T-cell (primary cell): ENCODE measurements at regions not wholly inside any gene's neighbourhood (a gene's known extent, or its start where the extent isn't known, plus 50 kb on each side); places are given as distances from the start of the nearest gene placed in this dataset.

Experiments used
- ATAC-seq, 4 experiments: fragments of 200-7000 bp in 3 of 4; fragments of 150-1000 bp in 1 of 4; cut with Tn5 transposase; replicated peaks in 1 of 4; 1 replicate in 3 of 4; 2 replicates in 1 of 4; pipeline ENCODE4 v1.10.0; 2021; ENCODE audit warnings: moderate library complexity in 3 of 4, mild to moderate bottlenecking in 2 of 4, moderate number of reproducible peaks in 1 of 4
- CTCF ChIA-PET, 2 donors: fragments of 300-600 bp; sonication (Branson Sonifier 250); formaldehyde crosslinking; loops; one replicate each; lab custom pipeline; 2022; ENCODE audit warnings: antibody characterized with exemption in 2 of 2; lab: Charles Lee
- POLR2A ChIA-PET, 2 donors: fragments of 300-600 bp; sonication (Branson Sonifier 250); formaldehyde crosslinking; loops; one replicate each; lab custom pipeline; 2022; ENCODE audit warnings: antibody characterized with exemption in 2 of 2; lab: Charles Lee
- DNase-seq, 35 experiments: peaks; one replicate each; pipeline versions ENCODE4 v3.0.0 to v3.0.0-alpha.2; 2013 to 2023
- H3K27ac ChIP-seq: one replicate; pipeline ENCODE4 v1.5.1; 2013; ENCODE audit warnings: low read length
- H3K27me3 ChIP-seq, 2 experiments: replicated peaks in 1 of 2; 1 replicate in 1 of 2; 2 replicates in 1 of 2; pipeline versions ENCODE4 v1.6.1 to v1.7.0; 2013; ENCODE audit warnings: low read length in 1 of 2, mixed read lengths in 1 of 2; ENCODE audit not compliant: control insufficient read depth in 2 of 2, insufficient read depth in 2 of 2; ENCODE audit errors: extremely low read depth in 1 of 2
- H3K36me3 ChIP-seq, 2 donors: 1 replicate in 1 of 2; 2 replicates in 1 of 2; pipeline versions ENCODE4 v1.6.1 to v1.7.0; 2013; ENCODE audit warnings: low read length in 1 of 2; ENCODE audit not compliant: control insufficient read depth in 2 of 2, insufficient read depth in 1 of 2; ENCODE audit errors: extremely low read depth in 1 of 2
- H3K4me1 ChIP-seq, 2 experiments: 1 replicate in 1 of 2; 2 replicates in 1 of 2; pipeline versions ENCODE4 v1.6.1 to v1.7.0; 2013; ENCODE audit warnings: low read length in 2 of 2, mixed read lengths in 1 of 2; ENCODE audit not compliant: insufficient read depth in 2 of 2, control insufficient read depth in 1 of 2; ENCODE audit errors: extremely low read depth in 1 of 2
- H3K4me3 ChIP-seq, 2 donors: 1 replicate in 1 of 2; 2 replicates in 1 of 2; pipeline versions ENCODE4 v1.5.1 to v1.7.0; 2013; ENCODE audit warnings: mild to moderate bottlenecking in 2 of 2, low read length in 1 of 2, moderate library complexity in 1 of 2; ENCODE audit not compliant: control insufficient read depth in 1 of 2; ENCODE audit errors: extremely low read depth in 1 of 2
- H3K9me3 ChIP-seq: 2 replicates; pipeline ENCODE4 v1.7.0; 2013
- H3K27ac Mint-ChIP-seq, 2 donors: one replicate each; pipeline ENCODE4 v1.8.0; 2020 to 2021; ENCODE audit warnings: mild to moderate bottlenecking in 2 of 2, mixed read lengths in 2 of 2
- H3K27me3 Mint-ChIP-seq, 2 donors: one replicate each; pipeline ENCODE4 v1.8.0; 2021 to 2022; ENCODE audit warnings: mixed read lengths in 2 of 2
- H3K36me3 Mint-ChIP-seq: one replicate; pipeline ENCODE4 v1.8.0; 2021; ENCODE audit warnings: mixed read lengths
- H3K4me1 Mint-ChIP-seq, 3 donors: one replicate each; pipeline ENCODE4 v1.8.0; 2020 to 2022; ENCODE audit warnings: mixed read lengths in 3 of 3, mild to moderate bottlenecking in 1 of 3
- H3K4me3 Mint-ChIP-seq, 3 donors: one replicate each; pipeline ENCODE4 v1.8.0; 2020 to 2022; ENCODE audit warnings: mild to moderate bottlenecking in 3 of 3, mixed read lengths in 3 of 3, moderate library complexity in 3 of 3
- H3K9me3 Mint-ChIP-seq, 3 donors: one replicate each; pipeline ENCODE4 v1.8.0; 2020 to 2022; ENCODE audit warnings: mixed read lengths in 3 of 3
- WGBS: methylation state at CpG from one replicate; pipeline ENCODE4 v1.1.5; 2013; ENCODE audit warnings: missing lambda C conversion rate; ENCODE audit not compliant: insufficient coverage; 5-methylcytosine and 5-hydroxymethylcytosine counted together

DNA sequence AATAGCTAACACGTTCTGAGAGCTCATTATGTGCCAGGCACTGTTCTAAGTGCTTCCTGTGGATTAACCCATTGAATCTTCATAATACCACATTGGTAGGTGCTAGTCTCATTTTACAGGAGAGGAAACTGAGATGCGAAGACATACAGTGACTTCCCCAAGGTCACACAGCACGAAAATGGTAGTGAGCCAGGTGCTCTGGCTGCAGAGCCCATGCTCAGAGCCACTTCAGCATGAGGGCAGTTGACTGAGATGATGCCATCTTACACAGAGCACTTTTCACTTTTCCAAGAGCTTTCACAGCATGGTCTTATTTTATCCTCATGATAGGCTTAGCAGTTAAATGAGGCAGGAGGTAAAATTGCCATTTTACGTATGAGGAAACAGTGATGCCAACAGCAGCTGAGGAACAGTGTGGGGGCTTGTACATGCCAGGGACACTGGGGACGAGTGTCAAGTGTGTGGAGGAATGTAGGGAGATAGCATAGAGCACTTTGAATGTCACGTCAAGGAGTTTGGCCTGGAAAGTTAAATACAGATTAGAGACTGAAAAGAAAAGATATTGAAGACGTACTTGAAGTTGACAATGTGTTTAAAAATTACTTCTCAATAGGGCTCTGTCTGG lies 180.0 kb downstream of the KIF4B start:
- Histone ChIP-seq H3K36me3 (no peaks in the 10 kb centered on the region), H3K4me1 (no peaks in the 10 kb centered on the region), H3K27me3 (no peaks in the 10 kb centered on the region), H3K4me3 (no peak overlapping the region), H3K27ac (no peak overlapping the region), H3K9me3 (no peaks in the 10 kb centered on the region)
- DNase-seq (no peak), ATAC-seq (no peak)
- no peaks in the 10 kb centered on the region for H3K4me1 Mint-ChIP-seq
- no peak overlapping the region for H3K27ac Mint-ChIP-seq
- peaks cover 9 to 15% of the 10 kb centered on the region in 2 donors for H3K27me3 Mint-ChIP-seq
- no peaks in the 10 kb centered on the region for H3K36me3 Mint-ChIP-seq
- POLR2A ChIA-PET, result no interaction called here
- WGBS, result 64% methylated on average over 6 of the region's 7 CpGs
- no peak overlapping the region for H3K4me3 Mint-ChIP-seq
- CTCF ChIA-PET, result no interaction called here
- H3K9me3 Mint-ChIP-seq, result peaks cover 0 to 10% (median 4%) of the 10 kb centered on the region in 3 donors

GRCh38 chr5:155200608-155201007 lies 187.1 kb downstream of the KIF4B start:
- no peaks in the 10 kb centered on the region for H3K36me3 ChIP-seq
- no peaks in the 10 kb centered on the region for H3K27me3 ChIP-seq
- peaks cover 4 to 17% (median 15%) of the 10 kb centered on the region in 3 donors for H3K9me3 Mint-ChIP-seq
- H3K4me1 ChIP-seq, result no peaks in the 10 kb centered on the region
- H3K4me1 Mint-ChIP-seq, result no peaks in the 10 kb centered on the region
- H3K9me3 ChIP-seq, result no peaks in the 10 kb centered on the region
- H3K27ac ChIP-seq, result no peak overlapping the region
- no peaks in the 10 kb centered on the region for H3K36me3 Mint-ChIP-seq
- H3K4me3 Mint-ChIP-seq, result no peak overlapping the region
- POLR2A ChIA-PET, result no interaction called here
- H3K4me3 ChIP-seq, result no peak overlapping the region
- CTCF ChIA-PET, result no interaction called here
- DNase-seq, result no peak
- peaks cover 4 to 6% of the 10 kb centered on the region in 2 donors for H3K27me3 Mint-ChIP-seq
- no peak overlapping the region for H3K27ac Mint-ChIP-seq
- no CpG with 5 or more reads among the region's 4 CpGs for WGBS
- no peak for ATAC-seq

- H3K27me3 ChIP-seq, result no peaks in the 10 kb centered on the region
- ATAC-seq, result no peak
These were observed 198.2 kb downstream of the KIF4B start for GRCh38 chr5:155211764-155212163.

DNA sequence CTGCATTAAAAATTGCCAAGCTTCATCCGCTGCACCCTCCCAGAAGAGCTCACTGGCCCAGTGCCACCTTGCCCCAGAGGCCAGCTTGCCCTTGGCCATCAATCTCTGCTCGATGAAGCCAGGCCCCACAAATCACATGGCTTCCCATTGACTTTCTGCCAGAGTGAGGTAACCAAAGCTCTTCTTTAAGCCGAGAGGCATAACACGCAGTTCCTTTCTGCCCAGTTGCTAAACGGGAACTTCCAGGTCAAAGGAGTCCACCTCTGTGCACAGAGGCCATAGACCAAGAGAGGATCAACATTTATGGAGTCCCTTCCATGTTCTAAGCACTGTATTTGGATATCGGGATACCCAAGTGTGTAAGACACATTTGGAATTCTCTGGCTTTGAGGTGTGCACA lies 208.8 kb downstream of the KIF4B start:
- Histone ChIP-seq H3K27me3 (no peaks in the 10 kb centered on the region), H3K9me3 (no peaks in the 10 kb centered on the region), H3K4me3 (no peak overlapping the region), H3K36me3 (no peaks in the 10 kb centered on the region), H3K27ac (no peak overlapping the region), H3K4me1 (no peaks in the 10 kb centered on the region)
- DNase-seq (no peak), ATAC-seq (no peak)
- H3K36me3 Mint-ChIP-seq, result no peaks in the 10 kb centered on the region
- POLR2A ChIA-PET, result no interaction called here
- peaks cover 6 to 8% of the 10 kb centered on the region in 2 donors for H3K27me3 Mint-ChIP-seq
- H3K4me3 Mint-ChIP-seq, result no peak overlapping the region
- H3K27ac Mint-ChIP-seq, result no peak overlapping the region
- H3K9me3 Mint-ChIP-seq, result peaks cover 2 to 6% (median 4%) of the 10 kb centered on the region in 3 donors
- no peaks in the 10 kb centered on the region for H3K4me1 Mint-ChIP-seq
- CTCF ChIA-PET, result no interaction called here
- 71% methylated on average over 5 of the region's 6 CpGs for WGBS

More at GRCh38 chr5:155211764-155212163, 198.2 kb downstream of the KIF4B start:
- H3K27ac Mint-ChIP-seq, result no peak overlapping the region
- H3K4me1 ChIP-seq, result no peaks in the 10 kb centered on the region
- CTCF ChIA-PET, result no interaction called here
- WGBS, result no CpG with 5 or more reads among the region's 1 CpG
- no peak overlapping the region for H3K4me3 ChIP-seq
- POLR2A ChIA-PET, result no interaction called here
- H3K4me3 Mint-ChIP-seq, result no peak overlapping the region
- no peaks in the 10 kb centered on the region for H3K4me1 Mint-ChIP-seq
- no peak overlapping the region for H3K27ac ChIP-seq
- no peaks in the 10 kb centered on the region for H3K36me3 Mint-ChIP-seq
- no peak for DNase-seq
- H3K9me3 Mint-ChIP-seq, result peaks cover 0 to 5% (median 3%) of the 10 kb centered on the region in 3 donors
- H3K27me3 Mint-ChIP-seq, result no peaks in the 10 kb centered on the region
- H3K36me3 ChIP-seq, result no peaks in the 10 kb centered on the region
- H3K9me3 ChIP-seq, result no peaks in the 10 kb centered on the region

GRCh38 chr5:155229135-155229534 lies 215.6 kb downstream of the KIF4B start:
- H3K4me1 ChIP-seq, result no peaks in the 10 kb centered on the region
- no peaks in the 10 kb centered on the region for H3K36me3 ChIP-seq
- no peaks in the 10 kb centered on the region for H3K27me3 ChIP-seq
- no peak for ATAC-seq
- H3K27me3 Mint-ChIP-seq, result peaks cover 1 to 2% of the 10 kb centered on the region in 2 donors
- H3K4me1 Mint-ChIP-seq, result no peaks in the 10 kb centered on the region
- no peaks in the 10 kb centered on the region for H3K36me3 Mint-ChIP-seq
- peaks cover 1 to 8% (median 2%) of the 10 kb centered on the region in 3 donors for H3K9me3 Mint-ChIP-seq
- DNase-seq, result no peak
- ChIA-PET CTCF (no interaction called here), POLR2A (no interaction called here)
- no peaks in the 10 kb centered on the region for H3K9me3 ChIP-seq
- H3K4me3 Mint-ChIP-seq, result no peak overlapping the region
- H3K4me3 ChIP-seq, result no peak overlapping the region
- no CpG with 5 or more reads among the region's 5 CpGs for WGBS
- H3K27ac Mint-ChIP-seq, result no peak overlapping the region
- no peak overlapping the region for H3K27ac ChIP-seq

GRCh38 chr5:155239803-155240202 lies 226.2 kb downstream of the KIF4B start:
- no peaks in the 10 kb centered on the region for H3K36me3 Mint-ChIP-seq
- no peak overlapping the region for H3K27ac Mint-ChIP-seq
- H3K9me3 Mint-ChIP-seq, result peaks cover 20 to 25% (median 24%) of the 10 kb centered on the region in 3 donors
- no peaks in the 10 kb centered on the region for H3K36me3 ChIP-seq
- no peak overlapping the region for H3K27ac ChIP-seq
- 100% methylated on average over 1 of the region's 2 CpGs for WGBS
- no peaks in the 10 kb centered on the region for H3K27me3 Mint-ChIP-seq
- no peaks in the 10 kb centered on the region for H3K4me1 ChIP-seq
- no peaks in the 10 kb centered on the region for H3K9me3 ChIP-seq
- ChIA-PET POLR2A (no interaction called here), CTCF (no interaction called here)
- H3K4me3 ChIP-seq, result no peak overlapping the region
- no peak for ATAC-seq
- no peak for DNase-seq
- no peak overlapping the region for H3K4me3 Mint-ChIP-seq
- no peaks in the 10 kb centered on the region for H3K4me1 Mint-ChIP-seq
- H3K27me3 ChIP-seq, result no peaks in the 10 kb centered on the region

DNA sequence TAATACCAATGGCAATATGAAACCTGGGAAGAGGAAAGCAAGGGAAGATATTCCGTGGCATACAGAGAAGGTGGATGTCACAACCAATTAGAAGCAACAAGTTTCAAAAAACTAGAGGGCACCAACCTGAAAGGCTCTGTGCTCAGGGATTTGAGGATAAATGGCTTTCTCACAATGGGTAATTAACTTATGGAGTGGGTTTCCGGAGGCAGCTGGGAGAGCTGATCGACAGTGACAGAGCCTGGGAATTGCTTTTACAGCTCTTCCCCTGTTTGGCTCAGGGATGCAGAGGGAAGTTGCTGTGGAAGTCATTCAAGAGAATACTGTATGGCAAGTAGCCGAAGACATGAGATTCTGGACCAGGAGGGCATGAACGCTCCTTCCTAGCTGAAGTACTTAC lies 237.0 kb downstream of the KIF4B start:
- no peak overlapping the region for H3K4me3 Mint-ChIP-seq
- no peak overlapping the region for H3K27ac Mint-ChIP-seq
- peaks cover 4 to 12% of the 10 kb centered on the region in 2 donors for H3K27me3 Mint-ChIP-seq
- ChIA-PET POLR2A (no interaction called here), CTCF (no interaction called here)
- Histone ChIP-seq H3K27ac (no peak overlapping the region), H3K4me1 (no peaks in the 10 kb centered on the region), H3K36me3 (no peaks in the 10 kb centered on the region), H3K27me3 (peaks cover 0 to 3% of the 10 kb centered on the region in 2 experiments), H3K9me3 (no peaks in the 10 kb centered on the region), H3K4me3 (no peak overlapping the region)
- no peak for ATAC-seq
- WGBS, result 33% methylated on average over 2 of the region's 5 CpGs
- H3K4me1 Mint-ChIP-seq, result no peaks in the 10 kb centered on the region
- DNase-seq, result no peak
- H3K36me3 Mint-ChIP-seq, result no peaks in the 10 kb centered on the region
- peaks cover 0 to 4% (median 0%) of the 10 kb centered on the region in 3 donors for H3K9me3 Mint-ChIP-seq
